Right ventricle myocardium inferior (tissue), 1 donor: ENCODE measurements at regions not wholly inside any gene's neighbourhood (a gene's known extent, or its start where the extent isn't known, plus 50 kb on each side); places are given as distances from the start of the nearest gene placed in this dataset.
"Not testable (repeated sequence)": the region's sequence is repeated elsewhere in the genome, so short reads cannot be mapped to it uniquely, and the experiment has no call there.

Experiments used
- ATAC-seq: fragments of 200-7000 bp; cut with Tn5 transposase; one replicate; pipeline ENCODE4 v1.9.1; 2020; ENCODE audit warnings: mild to moderate bottlenecking, moderate library complexity
- DNase-seq: peaks from one replicate; pipeline ENCODE4 v3.0.0; 2021; ENCODE audit errors: missing footprints
- intact Hi-C: fragments of 100-400 bp; cut with DNase I; formaldehyde crosslinking; loops from one replicate; pipeline ENCODE4 v1.11.0; 2022
- donor health status: DM: no; HTN: yes; CAD: no; lungs with severe emphysema.

GRCh38 chr9:108803428-108804065 lies 52.2 kb downstream of the ACTL7B start:
- intact Hi-C loops = no loop called here
- no peak for DNase-seq
- ATAC-seq = no peak

- intact Hi-C loops = no loop called here
- ATAC-seq = no peak
Observed at GRCh38 chr9:108802967-108803366, 52.8 kb downstream of the ACTL7B start.

GRCh38 chr9:108801949-108802348 lies 53.8 kb downstream of the ACTL7B start:
- ATAC-seq (no peak), DNase-seq (no peak)
- intact Hi-C loops = no loop called here

More at GRCh38 chr9:108802967-108803366, 52.8 kb downstream of the ACTL7B start:
- DNase-seq = no peak

GRCh38 chr9:108800632-108801099 lies 55.1 kb downstream of the ACTL7B start:
- intact Hi-C loops = no loop called here
- ATAC-seq (peak; percentile 90), DNase-seq (peak; percentile 70)

GRCh38 chr9:108793573-108793972 lies 62.2 kb downstream of the ACTL7B start:
- ATAC-seq = no peak
- intact Hi-C loops = no loop called here
- DNase-seq = no peak

- no peak for DNase-seq
- intact Hi-C loops = no loop called here
- no peak for ATAC-seq
Observed at GRCh38 chr9:108789742-108790141, 66.0 kb downstream of the ACTL7B start.

GRCh38 chr9:108787690-108788048 lies 68.1 kb downstream of the ACTL7B start:
- ATAC-seq (no peak), DNase-seq (no peak)
- intact Hi-C loops = no loop called here

GRCh38 chr9:108786901-108787689 lies 68.7 kb downstream of the ACTL7B start:
- no peak for DNase-seq
- ATAC-seq = peak; percentile 58
- intact Hi-C loops = no loop called here

- intact Hi-C loops = no loop called here
- DNase-seq (no peak), ATAC-seq (no peak)
Observed at GRCh38 chr9:108786322-108786721, 69.5 kb downstream of the ACTL7B start.

- DNase-seq (no peak), ATAC-seq (peak; percentile 58)
- intact Hi-C loops = no loop called here
Observed at GRCh38 chr9:108784998-108785397, 70.8 kb downstream of the ACTL7B start.

- DNase-seq = no peak
- ATAC-seq = peak; percentile 63
- intact Hi-C loops = no loop called here
Observed at GRCh38 chr9:108783731-108784495, 71.9 kb downstream of the ACTL7B start.

GRCh38 chr9:108783326-108783725 lies 72.5 kb downstream of the ACTL7B start:
- intact Hi-C loops = no loop called here
- ATAC-seq = peak; percentile 43
- DNase-seq = no peak

GRCh38 chr9:108780942-108781734 lies 74.6 kb downstream of the ACTL7B start:
- intact Hi-C loops = no loop called here
- ATAC-seq = no peak
- DNase-seq = no peak

GRCh38 chr9:108779551-108780325 lies 76.0 kb downstream of the ACTL7B start:
- ATAC-seq (no peak), DNase-seq (no peak)
- intact Hi-C loops = loop anchor here (5.0 kb wide), 1 partner anchor 33 kb away; no protein-coding TSS in a partner anchor

GRCh38 chr9:108776920-108777639 lies 78.7 kb downstream of the ACTL7B start:
- intact Hi-C loops = loop anchor here (5.0 kb wide), 1 partner anchor 35 kb away; no protein-coding TSS in a partner anchor
- ATAC-seq (no peak), DNase-seq (no peak)

- DNase-seq (no peak), ATAC-seq (peak; percentile 87)
- intact Hi-C loops = loop anchor here (5.0 kb wide), 1 partner anchor 36 kb away; no protein-coding TSS in a partner anchor
Observed at GRCh38 chr9:108775901-108776306, 79.9 kb downstream of the ACTL7B start.

GRCh38 chr9:108774088-108774487 lies 81.7 kb downstream of the ACTL7B start:
- ATAC-seq, DNase-seq, intact Hi-C loops: not testable (repeated sequence)
